SU-DHL-6 (cell line): ENCODE measurements at regions not wholly inside any gene's neighbourhood (a gene's known extent, or its start where the extent isn't known, plus 50 kb on each side); places are given as distances from the start of the nearest gene placed in this dataset.

Experiments
- CTCF ChIP-seq: fragments of 200-600 bp; sonication (generic); IDR thresholded peaks from one replicate; pipeline ENCODE4 v1.5.1; 2017; ENCODE audit warnings: antibody characterized with exemption, mild to moderate bottlenecking, low read length, moderate library complexity; ENCODE audit not compliant: insufficient read depth, poor library complexity, severe bottlenecking
- EZH2phosphoT487 ChIP-seq: fragments of 200-600 bp; sonication (generic), shearing (Covaris generic); conservative IDR thresholded peaks from 2 replicates; pipeline ENCODE4 v1.6.1; 2018; ENCODE audit warnings: mild to moderate bottlenecking, antibody characterized with exemption, low read length, moderate library complexity, mixed read lengths

- TF ChIP-seq CTCF (no peak), EZH2phosphoT487 (no peak)
Measured at GRCh38 chr6:145567684-145568252, 167.6 kb downstream of the EPM2A start.
